Fibroblast of the aortic adventitia (primary cell): ENCODE measurements at regions not wholly inside any gene's neighbourhood (a gene's known extent, or its start where the extent isn't known, plus 50 kb on each side); places are given as distances from the start of the nearest gene placed in this dataset.
A peak's percentile ranks its signal among the peaks of the same experiment; 100 is the strongest.

Experiments used
- DNase-seq: peaks from one replicate; pipeline ENCODE4 v3.0.0-alpha.2; 2010; ENCODE audit warnings: low read depth
- H3K4me3 ChIP-seq: 2 replicates; pipeline ENCODE4 v1.5.1; 2011; ENCODE audit warnings: low read depth, mild to moderate bottlenecking, control low read depth, low read length, moderate library complexity
- CTCF ChIP-seq: IDR thresholded peaks from 2 replicates; pipeline ENCODE4 v1.5.1; 2011; ENCODE audit warnings: mild to moderate bottlenecking, low read length, control low read depth, inconsistent platforms; ENCODE audit not compliant: insufficient read depth

GRCh38 chr1:198833706-198834503, 195.1 kb downstream of the PTPRC start:
- no peak for TF ChIP-seq CTCF
- DNase-seq, result peak; percentile 40
- no peak overlapping the region for H3K4me3 ChIP-seq

- no peak overlapping the region for H3K4me3 ChIP-seq
- DNase-seq, result no peak
- no peak for TF ChIP-seq CTCF
These were observed 198.6 kb downstream of the PTPRC start for GRCh38 chr1:198837278-198838021.

GRCh38 chr1:198838022-198838342, 199.1 kb downstream of the PTPRC start:
- no peak for TF ChIP-seq CTCF
- DNase-seq, result no peak
- H3K4me3 ChIP-seq, result no peak overlapping the region

- DNase-seq, result no peak
- no peak for TF ChIP-seq CTCF
- no peak overlapping the region for H3K4me3 ChIP-seq
These were observed 202.6 kb downstream of the PTPRC start for GRCh38 chr1:198841477-198841876.

GRCh38 chr1:198842686-198843085, 203.8 kb downstream of the PTPRC start:
- TF ChIP-seq CTCF, result no peak
- no peak for DNase-seq
- H3K4me3 ChIP-seq, result no peak overlapping the region

- TF ChIP-seq CTCF, result no peak
- H3K4me3 ChIP-seq, result no peak overlapping the region
- DNase-seq, result no peak
These were observed 206.4 kb downstream of the PTPRC start for GRCh38 chr1:198845271-198845670.
